ENCODE measurements at regions not wholly inside any gene's neighbourhood (a gene's known extent, or its start where the extent isn't known, plus 50 kb on each side); places are given as distances from the start of the nearest gene placed in this dataset.

DNA sequence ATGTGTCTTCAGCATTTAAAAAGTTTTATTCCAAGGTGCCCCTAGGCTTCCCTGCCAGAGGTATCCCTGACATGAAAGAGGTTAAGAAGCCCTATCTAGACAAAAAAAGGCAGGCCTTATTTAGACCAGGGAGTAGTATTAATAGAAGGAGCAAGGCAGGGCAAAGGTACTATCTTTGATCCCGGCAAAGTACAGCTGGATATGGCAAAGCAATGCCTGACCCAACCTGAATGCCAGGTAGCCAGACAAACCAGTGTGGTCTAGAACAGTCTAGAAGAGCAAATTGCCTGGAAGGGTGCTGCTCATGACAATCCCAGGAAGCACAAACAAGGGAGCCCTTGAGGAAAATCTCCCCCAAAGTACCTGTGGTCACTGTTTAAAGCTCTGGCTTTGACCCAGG lies 62.6 kb upstream of the SYT13 start:
- Histone ChIP-seq H4K8ac (replicated peaks; ENCODE audit: insufficient read length, low read depth, low read length) (no peak overlapping the region), H3K4ac (ENCODE audit: low read depth, low read length) (no peak overlapping the region), H4K91ac (ENCODE audit: insufficient read length, low read depth, low read length) (no peak overlapping the region), H4K5ac (ENCODE audit: insufficient read length, low read depth, low read length) (no peak overlapping the region), H3K18ac (ENCODE audit: insufficient read length, low read depth, low read length) (no peak overlapping the region), H3K23me2 (ENCODE audit: insufficient read length, low read depth, low read length, poor library complexity, severe bottlenecking) (no peaks in the 10 kb centered on the region), H2BK120ac (ENCODE audit: low read depth, low read length, poor library complexity, severe bottlenecking) (no peak overlapping the region), H3K79me2 (ENCODE audit: insufficient read depth, low read length) (no peaks in the 10 kb centered on the region), H3K27ac (ENCODE audit: insufficient read length, low read depth, low read length) (no peak overlapping the region), H3K23ac (ENCODE audit: insufficient read length, low read depth, low read length) (no peak overlapping the region), H2BK15ac (ENCODE audit: low read depth, low read length) (no peak overlapping the region), H2BK12ac (ENCODE audit: insufficient read length, low read depth, low read length) (no peak overlapping the region), H2BK20ac (ENCODE audit: low read depth, low read length, poor library complexity, severe bottlenecking) (no peak overlapping the region), H3K4me2 (ENCODE audit: insufficient read depth, insufficient read length, low read length) (no peak overlapping the region), H3K56ac (ENCODE audit: insufficient read length, low read depth, low read length) (no peak overlapping the region), H2BK5ac (ENCODE audit: insufficient read length, low read length) (no peak overlapping the region), H3K14ac (ENCODE audit: insufficient read depth, low read length) (no peak overlapping the region), H3T11ph (ENCODE audit: low read length) (no peak overlapping the region), H3K79me1 (ENCODE audit: insufficient read depth, low read depth, low read length, poor library complexity, severe bottlenecking) (no peaks in the 10 kb centered on the region), H3K27me3 (ENCODE audit: insufficient read depth, low read length) (no peaks in the 10 kb centered on the region), H3K4me1 (ENCODE audit: insufficient read depth, low read length) (peaks cover 3% of the 10 kb centered on the region; the same call in 1 of the 2 replicates), H3K9me3 (ENCODE audit: control insufficient read depth, low read depth, low read length) (no peaks in the 10 kb centered on the region), H4K20me1 (ENCODE audit: control insufficient read depth, insufficient read depth, insufficient read length) (no peaks in the 10 kb centered on the region), H2AK5ac (ENCODE audit: insufficient read length, low read length) (no peak overlapping the region), H2AFZ (ENCODE audit: low read length) (no peak overlapping the region), H3K9ac (ENCODE audit: extremely low read depth, insufficient read length, low read length) (no peak overlapping the region)
- no peak overlapping the region for H3K27ac Mint-ChIP-seq
- H3K27me3 Mint-ChIP-seq (ENCODE audit: low read depth): peaks cover 28% of the 10 kb centered on the region
- DNase-seq: no peak
- no peak overlapping the region for H3K4me3 Mint-ChIP-seq
- TF ChIP-seq, protein P1, sequence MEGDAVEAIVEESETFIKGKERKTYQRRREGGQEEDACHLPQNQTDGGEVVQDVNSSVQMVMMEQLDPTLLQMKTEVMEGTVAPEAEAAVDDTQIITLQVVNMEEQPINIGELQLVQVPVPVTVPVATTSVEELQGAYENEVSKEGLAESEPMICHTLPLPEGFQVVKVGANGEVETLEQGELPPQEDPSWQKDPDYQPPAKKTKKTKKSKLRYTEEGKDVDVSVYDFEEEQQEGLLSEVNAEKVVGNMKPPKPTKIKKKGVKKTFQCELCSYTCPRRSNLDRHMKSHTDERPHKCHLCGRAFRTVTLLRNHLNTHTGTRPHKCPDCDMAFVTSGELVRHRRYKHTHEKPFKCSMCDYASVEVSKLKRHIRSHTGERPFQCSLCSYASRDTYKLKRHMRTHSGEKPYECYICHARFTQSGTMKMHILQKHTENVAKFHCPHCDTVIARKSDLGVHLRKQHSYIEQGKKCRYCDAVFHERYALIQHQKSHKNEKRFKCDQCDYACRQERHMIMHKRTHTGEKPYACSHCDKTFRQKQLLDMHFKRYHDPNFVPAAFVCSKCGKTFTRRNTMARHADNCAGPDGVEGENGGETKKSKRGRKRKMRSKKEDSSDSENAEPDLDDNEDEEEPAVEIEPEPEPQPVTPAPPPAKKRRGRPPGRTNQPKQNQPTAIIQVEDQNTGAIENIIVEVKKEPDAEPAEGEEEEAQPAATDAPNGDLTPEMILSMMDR (conservative IDR thresholded peaks at IDR 0.05): no peak
- peaks cover 53 to 66% of the 10 kb centered on the region in 2 experiments for H3K4me1 Mint-ChIP-seq
- no CpG with 5 or more reads among the region's 1 CpG for WGBS (ENCODE audit: extremely low coverage, insufficient read length, low lambda C conversion rate)
- H3K36me3 Mint-ChIP-seq (ENCODE audit: insufficient read depth in 1 of 3, low read depth in 3 of 3): peaks cover 0 to 6% (median 2%) of the 10 kb centered on the region in 3 experiments; a peak in 3 of 7 replicates
- H3K9me3 Mint-ChIP-seq: peaks cover 0 to 7% of the 10 kb centered on the region in 2 experiments; a peak in 2 of 5 replicates

All from H9 (cell line).